CD14-positive monocyte (primary cell): ENCODE measurements at regions not wholly inside any gene's neighbourhood (a gene's known extent, or its start where the extent isn't known, plus 50 kb on each side); places are given as distances from the start of the nearest gene placed in this dataset.

Source experiments
- DNase-seq, 3 donors: peaks; one replicate each; pipeline ENCODE4 v3.0.0-alpha.2; 2011 to 2022
- H2AFZ ChIP-seq: 2 replicates; pipeline ENCODE4 v1.6.0; 2012; ENCODE audit warnings: mild to moderate bottlenecking, low read depth, low read length, inconsistent platforms; ENCODE audit not compliant: insufficient read depth, poor library complexity, severe bottlenecking
- H3K27ac ChIP-seq, 2 donors: 1 replicate in 1 of 2; 2 replicates in 1 of 2; pipeline ENCODE4 v1.5.1; 2012 to 2013; ENCODE audit warnings: low read length in 2 of 2, control low read depth in 1 of 2, inconsistent platforms in 1 of 2, low read depth in 1 of 2, mild to moderate bottlenecking in 1 of 2
- H3K27me3 ChIP-seq, 2 donors: one replicate each; pipeline versions ENCODE4 v1.6.0 to v1.6.1; 2011 to 2013; ENCODE audit warnings: low read length in 2 of 2; ENCODE audit not compliant: control insufficient read depth in 2 of 2, insufficient read depth in 2 of 2
- H3K36me3 ChIP-seq, 2 donors: replicated peaks in 1 of 2; 1 replicate in 1 of 2; 2 replicates in 1 of 2; pipeline versions ENCODE4 v1.5.1 to v1.6.1; 2012 to 2013; ENCODE audit warnings: low read length in 2 of 2, control low read depth in 1 of 2, inconsistent platforms in 1 of 2, mild to moderate bottlenecking in 1 of 2; ENCODE audit not compliant: insufficient read depth in 2 of 2, control insufficient read depth in 1 of 2
- H3K4me1 ChIP-seq, 2 donors: 1 replicate in 1 of 2; 2 replicates in 1 of 2; pipeline versions ENCODE4 v1.5.1 to v1.6.1; 2012 to 2013; ENCODE audit warnings: low read length in 2 of 2, control low read depth in 1 of 2, inconsistent platforms in 1 of 2, mild to moderate bottlenecking in 1 of 2, moderate library complexity in 1 of 2; ENCODE audit not compliant: insufficient read depth in 2 of 2, control insufficient read depth in 1 of 2
- H3K4me2 ChIP-seq: replicated peaks from 2 replicates; pipeline ENCODE3; 2012; ENCODE audit warnings: low read length, moderate library complexity, mild to moderate bottlenecking; ENCODE audit not compliant: poor library complexity, severe bottlenecking; ENCODE audit errors: extremely low read depth
- H3K4me3 ChIP-seq, 3 experiments: fragments of 200-600 bp in 1 of 3; sonication (generic) in 1 of 3; replicated peaks in 1 of 3; 1 replicate in 2 of 3; 2 replicates in 1 of 3; pipeline ENCODE4 v1.5.1; 2011 to 2013; ENCODE audit warnings: low read length in 3 of 3, mild to moderate bottlenecking in 3 of 3, control low read depth in 2 of 3, low read depth in 2 of 3, inconsistent platforms in 1 of 3, moderate library complexity in 1 of 3
- H3K79me2 ChIP-seq: 2 replicates; pipeline ENCODE4 v1.6.0; 2012; ENCODE audit warnings: mild to moderate bottlenecking, control low read depth, inconsistent platforms, low read length, moderate library complexity; ENCODE audit not compliant: insufficient read depth
- H3K9ac ChIP-seq: 2 replicates; pipeline ENCODE4 v1.6.0; 2017; ENCODE audit warnings: low read length, mild to moderate bottlenecking; ENCODE audit not compliant: insufficient read depth, poor library complexity, severe bottlenecking
- H3K9me3 ChIP-seq, 2 donors: replicated peaks in 1 of 2; 1 replicate in 1 of 2; 2 replicates in 1 of 2; pipeline versions ENCODE4 v1.5.1 to v1.6.1; 2012 to 2013; ENCODE audit warnings: low read length in 2 of 2, control low read depth in 1 of 2; ENCODE audit not compliant: control insufficient read depth in 1 of 2, insufficient read depth in 1 of 2
- H4K20me1 ChIP-seq: 2 replicates; pipeline ENCODE4 v1.6.0; 2012; ENCODE audit warnings: mild to moderate bottlenecking, low read length, control low read depth, moderate library complexity; ENCODE audit not compliant: insufficient read depth
- H3K27ac Mint-ChIP-seq, 7 donors: one replicate each; pipeline ENCODE4 v1.8.0; 2020; ENCODE audit warnings: mild to moderate bottlenecking in 7 of 7, mixed read lengths in 7 of 7, moderate library complexity in 6 of 7, inconsistent platforms in 2 of 7
- H3K27me3 Mint-ChIP-seq, 3 donors: one replicate each; pipeline ENCODE4 v1.8.0; 2021 to 2022; ENCODE audit warnings: low read depth in 3 of 3, mild to moderate bottlenecking in 3 of 3, mixed read lengths in 3 of 3, moderate library complexity in 3 of 3, inconsistent platforms in 1 of 3
- H3K36me3 Mint-ChIP-seq, 2 donors: one replicate each; pipeline ENCODE4 v1.8.0; 2020; ENCODE audit warnings: mixed read lengths in 2 of 2, inconsistent platforms in 1 of 2, mild to moderate bottlenecking in 1 of 2
- H3K4me1 Mint-ChIP-seq: one replicate; pipeline ENCODE4 v1.8.0; 2020; ENCODE audit warnings: mild to moderate bottlenecking, mixed read lengths
- H3K4me3 Mint-ChIP-seq, 2 donors: one replicate each; pipeline ENCODE4 v1.8.0; 2020; ENCODE audit warnings: mild to moderate bottlenecking in 2 of 2, mixed read lengths in 2 of 2, moderate library complexity in 1 of 2
- H3K9me3 Mint-ChIP-seq, 7 donors: one replicate each; pipeline ENCODE4 v1.8.0; 2020 to 2022; ENCODE audit warnings: mixed read lengths in 7 of 7, mild to moderate bottlenecking in 6 of 7, moderate library complexity in 6 of 7, inconsistent platforms in 2 of 7
- CTCF ChIP-seq: fragments of 200-600 bp; IDR thresholded peaks from one replicate; pipeline ENCODE4 v1.8.0; 2022; ENCODE audit warnings: antibody characterized with exemption, mild to moderate bottlenecking
- WGBS: methylation state at CpG from one replicate; pipeline ENCODE4 v1.1.5; 2013; ENCODE audit warnings: missing lambda C conversion rate; ENCODE audit not compliant: insufficient coverage; 5-methylcytosine and 5-hydroxymethylcytosine counted together
- intact Hi-C, 2 donors: fragments of 100-400 bp; cut with micrococcal nuclease; formaldehyde crosslinking; loops; one replicate each; pipeline versions ENCODE4 v1.15.0 to v1.15.1; 2023

- Mint-ChIP-seq H3K9me3 (no peaks in the 10 kb centered on the region), H3K4me1 (no peaks in the 10 kb centered on the region), H3K27me3 (peaks cover 4 to 11% (median 9%) of the 10 kb centered on the region in 3 donors), H3K36me3 (no peaks in the 10 kb centered on the region), H3K27ac (no peak overlapping the region), H3K4me3 (no peak overlapping the region)
- WGBS: no CpG with 5 or more reads among the region's 2 CpGs
- H3K9ac ChIP-seq: no peak overlapping the region
- no peaks in the 10 kb centered on the region for H3K4me1 ChIP-seq
- H4K20me1 ChIP-seq: no peaks in the 10 kb centered on the region
- TF ChIP-seq CTCF: no peak
- DNase-seq: no peak
- no peak overlapping the region for H3K4me2 ChIP-seq
- H3K27me3 ChIP-seq: no peaks in the 10 kb centered on the region
- no peaks in the 10 kb centered on the region for H3K36me3 ChIP-seq
- no peak overlapping the region for H3K27ac ChIP-seq
- intact Hi-C loops: no loop called here
- no peak overlapping the region for H3K4me3 ChIP-seq
- no peak overlapping the region for H2AFZ ChIP-seq
- no peaks in the 10 kb centered on the region for H3K79me2 ChIP-seq
- H3K9me3 ChIP-seq: no peaks in the 10 kb centered on the region
These were observed 84.4 kb upstream of the SYPL1 start for GRCh38 chr7:106196460-106197021.

- intact Hi-C loops: no loop called here
- Mint-ChIP-seq H3K9me3 (no peaks in the 10 kb centered on the region), H3K4me3 (peak overlapping the region in 1 of 2 donors; percentile 14), H3K27ac (no peak overlapping the region), H3K36me3 (no peaks in the 10 kb centered on the region), H3K4me1 (no peaks in the 10 kb centered on the region), H3K27me3 (peaks cover 9 to 13% (median 10%) of the 10 kb centered on the region in 3 donors)
- WGBS: no CpG with 5 or more reads among the region's 1 CpG
- H4K20me1 ChIP-seq: no peaks in the 10 kb centered on the region
- H2AFZ ChIP-seq: no peak overlapping the region
- no peaks in the 10 kb centered on the region for H3K79me2 ChIP-seq
- no peak overlapping the region for H3K9ac ChIP-seq
- H3K4me2 ChIP-seq: no peak overlapping the region
- no peaks in the 10 kb centered on the region for H3K9me3 ChIP-seq
- TF ChIP-seq CTCF: no peak
- H3K36me3 ChIP-seq: no peaks in the 10 kb centered on the region
- no peaks in the 10 kb centered on the region for H3K4me1 ChIP-seq
- DNase-seq: no peak
- H3K27me3 ChIP-seq: peaks cover 0 to 2% of the 10 kb centered on the region in 2 donors
- H3K27ac ChIP-seq: no peak overlapping the region
- H3K4me3 ChIP-seq: no peak overlapping the region
These were observed 81.5 kb upstream of the SYPL1 start for GRCh38 chr7:106193661-106194060.
